Hematopoietic multipotent progenitor cell treated with erythropoietin and hydrocortisone succinate and interleukin-3 and kit ligand, for 17 days (in vitro differentiated cells): ENCODE measurements at regions not wholly inside any gene's neighbourhood (a gene's known extent, or its start where the extent isn't known, plus 50 kb on each side); places are given as distances from the start of the nearest gene placed in this dataset.
"Not testable (repeated sequence)": the region's sequence is repeated elsewhere in the genome, so short reads cannot be mapped to it uniquely, and the experiment has no call there.

ENCODE experiments used
- DNase-seq: peaks from one replicate; pipeline ENCODE4 v3.0.0-alpha.2; 2015; ENCODE audit warnings: low spot score

DNA sequence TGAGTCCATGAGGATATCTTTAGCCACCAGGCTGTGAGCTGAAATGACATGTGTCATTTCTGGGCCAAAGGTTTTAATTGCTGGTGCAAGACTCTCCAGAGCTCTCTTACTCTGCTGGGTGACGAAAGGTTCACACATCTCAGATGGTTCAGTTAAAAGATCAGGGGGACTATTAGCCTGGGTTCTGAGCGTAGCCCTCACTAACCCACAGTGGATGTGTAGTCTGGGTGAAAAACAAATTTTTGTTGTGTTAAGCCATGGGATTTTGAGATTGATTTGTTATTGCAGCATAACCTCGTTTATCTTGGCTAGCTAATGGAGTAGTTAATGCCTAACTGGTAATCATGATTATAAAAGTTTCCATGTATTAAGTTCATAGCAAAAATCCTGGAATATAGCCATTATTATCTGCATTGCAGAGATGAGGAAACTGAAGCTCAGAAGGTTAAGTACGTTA lies 251.5 kb downstream of the RMST start:
- DNase-seq = no peak

GRCh38 chr12:97716356-97716755 lies 253.8 kb downstream of the RMST start:
- DNase-seq = no peak

DNA sequence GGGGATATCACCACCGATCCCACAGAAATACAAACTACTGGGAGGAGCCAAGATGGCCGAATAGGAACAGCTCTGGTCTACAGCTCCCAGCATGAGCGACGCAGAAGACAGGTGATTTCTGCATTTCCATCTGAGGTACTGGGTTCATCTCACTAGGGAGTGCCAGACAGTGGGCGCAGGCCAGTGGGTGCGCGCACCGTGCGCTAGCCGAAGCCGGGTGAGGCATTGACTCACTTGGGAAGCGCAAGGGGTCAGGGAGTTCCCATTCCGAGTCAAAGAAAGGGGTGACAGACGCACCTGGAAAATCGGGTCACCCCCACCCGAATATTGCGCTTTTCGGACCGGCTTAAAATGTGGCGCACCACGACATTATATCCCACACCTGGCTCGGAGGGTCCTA lies 261.2 kb downstream of the RMST start:
- not testable (repeated sequence) for DNase-seq

DNA sequence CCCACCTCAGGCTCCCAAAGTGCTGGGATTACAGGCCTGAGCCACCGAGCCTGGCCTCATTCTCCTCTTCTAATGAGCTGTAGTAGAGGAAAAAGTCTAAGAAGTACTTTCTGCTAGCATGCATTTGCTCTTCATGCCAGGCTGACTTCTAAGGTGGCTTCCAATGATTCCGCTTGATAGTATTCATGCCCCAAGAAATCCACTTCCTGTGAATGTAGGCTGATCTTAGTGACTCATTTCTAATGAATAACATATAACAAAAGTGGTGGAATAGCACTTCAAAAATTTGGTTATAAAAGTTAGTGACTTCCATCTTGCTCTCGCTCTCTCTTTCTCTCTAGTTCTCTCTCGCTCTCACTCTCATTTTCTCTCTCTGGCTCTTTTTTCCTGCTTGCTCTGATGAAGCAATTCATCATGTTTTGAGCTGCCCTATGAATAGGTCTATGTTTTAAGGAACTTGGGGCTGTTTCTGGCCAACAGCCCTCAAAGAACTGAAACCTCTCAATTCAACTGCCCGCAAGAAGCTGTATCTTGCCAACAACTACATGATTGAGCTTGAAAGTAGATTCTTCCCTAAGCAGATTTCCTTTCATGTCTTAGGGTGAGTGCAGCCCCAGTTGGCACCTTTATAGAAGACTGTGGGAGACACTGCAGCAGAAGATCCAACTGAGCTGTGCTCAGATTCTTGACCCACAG lies 282.9 kb downstream of the RMST start:
- no peak for DNase-seq

GRCh38 chr12:97748298-97748697 lies 285.7 kb downstream of the RMST start:
- no peak for DNase-seq

GRCh38 chr12:97751704-97752103 lies 289.1 kb downstream of the RMST start:
- DNase-seq = no peak

GRCh38 chr12:97752129-97752528 lies 289.5 kb downstream of the RMST start:
- DNase-seq = no peak

GRCh38 chr12:97753332-97753731 lies 290.7 kb downstream of the RMST start:
- DNase-seq = no peak

DNA sequence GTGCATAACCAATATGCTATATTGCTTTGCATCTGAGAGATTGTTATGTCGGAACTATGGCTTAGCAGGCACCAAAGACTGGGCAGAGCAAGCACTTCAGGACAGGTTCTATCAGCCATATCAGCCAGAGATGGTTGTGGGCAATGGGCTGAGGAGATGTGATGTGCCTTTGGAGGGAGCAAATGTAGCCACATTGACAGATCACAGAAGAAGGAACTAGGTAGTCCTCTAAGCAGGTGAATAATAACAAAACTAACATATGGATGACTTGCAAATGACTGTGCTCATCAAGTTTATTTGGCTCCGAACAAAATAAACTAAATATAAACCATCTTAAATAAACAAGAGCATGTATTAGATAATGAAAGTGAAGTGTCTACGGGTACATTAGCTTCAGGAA lies 291.7 kb downstream of the RMST start:
- no peak for DNase-seq

DNA sequence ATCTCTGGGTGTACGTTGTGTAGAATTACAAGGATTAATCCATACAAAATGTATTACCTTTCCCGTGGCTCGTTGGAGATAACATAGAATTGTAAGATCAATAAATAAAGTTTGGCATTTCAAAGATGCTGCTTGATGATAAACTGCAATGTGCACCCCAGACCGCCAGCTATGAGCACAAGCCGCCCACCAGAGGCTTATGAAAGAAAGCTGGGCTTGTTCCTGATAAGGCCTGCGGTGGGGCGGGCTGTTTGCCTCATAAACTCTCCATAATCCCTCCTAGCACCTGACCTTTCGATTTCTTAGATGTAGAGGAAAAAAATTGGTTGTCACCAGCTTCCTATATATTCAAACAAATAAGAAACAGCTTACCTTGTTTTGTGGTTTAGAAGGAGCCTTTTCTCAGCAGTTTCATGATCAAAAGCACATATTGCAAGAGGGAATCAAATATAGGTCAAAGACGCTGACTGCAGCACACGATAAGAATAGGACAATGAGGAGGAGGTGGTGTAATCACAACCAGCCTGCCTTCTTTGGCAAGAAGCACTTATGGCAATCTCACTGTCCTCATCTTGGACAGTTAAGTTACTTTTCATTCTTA lies 293.6 kb downstream of the RMST start:
- DNase-seq = no peak

DNA sequence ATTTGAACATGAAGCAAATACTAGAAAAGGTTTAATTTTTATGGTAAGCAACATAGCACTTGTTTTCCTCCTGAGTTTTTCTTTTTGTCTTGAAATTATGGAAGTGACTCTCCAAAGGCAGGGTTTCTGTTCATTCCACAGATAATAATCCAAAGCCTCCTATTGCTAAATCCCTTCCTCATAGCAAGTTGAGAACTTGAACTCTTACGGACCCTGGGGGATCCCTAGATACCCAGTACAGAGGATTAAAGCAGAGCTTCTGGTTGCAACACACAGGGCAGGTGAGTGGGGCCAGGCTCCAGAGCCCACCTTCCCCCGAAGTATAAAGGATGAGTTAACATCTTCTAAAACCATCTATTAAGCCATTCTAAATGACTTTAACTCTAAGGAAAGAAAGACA lies 294.1 kb downstream of the RMST start:
- no peak for DNase-seq

- DNase-seq = no peak
Measured at GRCh38 chr12:97757481-97758193, 295.0 kb downstream of the RMST start.

DNA sequence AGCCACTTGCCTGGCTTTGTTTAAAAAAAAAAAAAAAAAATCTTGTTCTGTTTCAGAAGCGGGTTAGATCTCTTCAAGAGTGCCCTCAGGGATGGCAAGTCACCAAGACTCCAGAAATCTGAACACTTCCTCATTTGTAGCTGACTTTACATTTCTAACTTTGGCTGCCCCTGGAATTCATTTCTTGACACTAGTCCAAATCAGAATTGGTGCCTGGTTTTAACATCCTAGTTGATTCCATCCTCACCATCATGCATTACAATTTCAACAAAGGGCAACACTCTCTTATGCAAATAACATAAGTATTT lies 295.5 kb downstream of the RMST start:
- DNase-seq = no peak

GRCh38 chr12:97758586-97758985 lies 296.0 kb downstream of the RMST start:
- no peak for DNase-seq

DNA sequence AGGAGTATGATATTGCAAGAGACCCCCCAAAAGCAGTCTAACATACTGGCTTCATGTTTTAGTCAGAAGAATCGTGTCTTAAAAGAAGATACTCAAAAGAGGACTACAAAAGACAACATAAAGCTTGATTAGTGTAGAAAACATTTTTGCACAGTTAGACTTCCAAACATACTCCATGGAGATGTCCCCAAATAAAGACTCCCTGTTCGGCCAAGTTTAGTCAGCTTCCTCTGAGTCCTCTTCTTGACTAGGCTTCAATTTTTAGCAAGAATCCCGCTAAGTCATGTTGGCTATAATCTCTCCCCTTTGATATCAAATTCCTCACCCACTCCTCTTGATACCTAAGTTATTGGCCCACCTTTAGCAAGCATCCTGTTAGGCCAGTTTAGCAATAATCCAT lies 298.0 kb downstream of the RMST start:
- DNase-seq = no peak

GRCh38 chr12:97763113-97763512 lies 300.5 kb downstream of the RMST start:
- DNase-seq = no peak

DNA sequence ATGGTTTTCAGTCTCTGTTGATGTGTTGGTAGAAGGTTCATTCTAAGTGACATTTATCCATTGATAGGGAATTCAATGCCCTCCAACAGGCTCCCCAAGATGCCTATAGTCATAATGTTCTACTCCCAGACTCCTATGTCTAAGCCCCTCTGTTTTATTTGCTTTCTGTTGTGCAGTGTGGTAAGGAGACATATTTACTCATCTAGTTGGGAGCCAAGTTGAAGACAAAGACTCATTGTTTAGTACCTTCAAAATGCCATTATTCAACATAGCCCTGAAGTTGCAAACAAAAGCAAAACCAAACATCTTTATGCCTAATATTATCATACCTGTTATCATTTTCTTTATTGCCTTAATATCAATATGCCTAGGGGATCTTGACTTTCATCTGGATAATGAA lies 302.1 kb downstream of the RMST start:
- DNase-seq = no peak

- no peak for DNase-seq
Measured at GRCh38 chr12:97767347-97767746, 304.7 kb downstream of the RMST start.

GRCh38 chr12:97778111-97778510 lies 315.5 kb downstream of the RMST start:
- no peak for DNase-seq

DNA sequence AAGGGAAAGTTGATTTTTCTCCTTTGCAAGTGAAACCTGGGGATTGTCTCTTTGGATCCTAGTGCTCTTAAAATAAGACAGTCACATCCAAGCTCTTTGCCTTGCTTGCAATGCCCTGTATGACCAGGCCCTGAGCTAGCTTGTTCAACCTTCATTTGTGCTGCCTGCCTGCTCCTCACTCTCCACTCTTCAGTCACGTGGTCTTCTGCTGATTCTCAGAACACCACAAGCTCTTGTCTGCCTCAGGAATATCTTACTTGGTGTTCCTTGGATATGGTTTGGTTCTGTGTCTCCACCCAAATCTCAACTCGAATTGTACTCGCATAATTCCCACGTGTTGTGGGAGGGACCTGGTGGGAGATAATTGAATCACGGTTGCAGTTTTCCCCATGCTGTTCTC lies 318.7 kb downstream of the RMST start:
- no peak for DNase-seq

DNA sequence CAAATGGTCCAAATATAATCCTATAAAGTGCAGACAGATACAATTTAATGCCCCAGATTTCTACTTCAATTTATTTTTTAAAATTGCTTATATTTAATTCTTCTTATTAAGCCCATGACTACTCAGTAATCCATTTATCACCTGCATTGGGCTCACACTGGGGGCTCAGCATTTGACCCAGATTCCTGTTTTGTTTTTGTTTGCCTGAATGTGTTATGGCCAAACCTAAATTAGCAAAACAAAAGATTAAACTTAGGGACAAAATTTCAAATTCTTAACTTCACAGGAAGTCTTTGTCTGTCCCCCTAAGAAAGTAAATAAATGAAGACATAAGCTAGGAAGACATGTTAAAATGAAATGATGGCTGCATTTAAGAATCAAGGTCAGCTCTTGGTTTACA lies 322.3 kb downstream of the RMST start:
- DNase-seq = no peak

DNA sequence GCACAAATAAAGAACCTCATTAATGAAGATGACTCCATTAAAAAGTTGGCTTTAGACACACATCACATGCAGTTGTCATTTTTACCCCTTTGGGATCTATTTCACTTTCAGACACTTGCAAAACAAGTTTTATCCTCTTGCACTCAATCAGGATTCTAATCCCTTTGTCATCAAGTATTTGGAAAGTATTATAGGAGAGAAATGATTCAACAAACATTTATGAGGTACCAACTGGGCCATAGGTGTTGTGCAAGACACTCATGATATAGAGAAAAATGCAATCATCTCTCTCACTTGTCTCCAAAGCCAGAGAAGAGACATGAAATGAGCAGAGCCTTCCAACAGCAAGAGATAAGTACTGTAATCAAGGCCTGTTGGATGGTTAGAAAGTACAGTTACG lies 327.7 kb downstream of the RMST start:
- no peak for DNase-seq

GRCh38 chr12:97797473-97797872 lies 334.9 kb downstream of the RMST start:
- no peak for DNase-seq

- no peak for DNase-seq
Measured at GRCh38 chr12:97800561-97800960, 338.0 kb downstream of the RMST start.
